GM19452 (cell line): ENCODE measurements at regions not wholly inside any gene's neighbourhood (a gene's known extent, or its start where the extent isn't known, plus 50 kb on each side); places are given as distances from the start of the nearest gene placed in this dataset.
"Not testable (repeated sequence)": the region's sequence is repeated elsewhere in the genome, so short reads cannot be mapped to it uniquely, and the experiment has no call there.

Experiments used
- ATAC-seq: cut with Tn5 transposase; IDR thresholded peaks from one replicate; pipeline ENCODE4 v1.9.1; 2021; ENCODE audit not compliant: unreplicated experiment

DNA sequence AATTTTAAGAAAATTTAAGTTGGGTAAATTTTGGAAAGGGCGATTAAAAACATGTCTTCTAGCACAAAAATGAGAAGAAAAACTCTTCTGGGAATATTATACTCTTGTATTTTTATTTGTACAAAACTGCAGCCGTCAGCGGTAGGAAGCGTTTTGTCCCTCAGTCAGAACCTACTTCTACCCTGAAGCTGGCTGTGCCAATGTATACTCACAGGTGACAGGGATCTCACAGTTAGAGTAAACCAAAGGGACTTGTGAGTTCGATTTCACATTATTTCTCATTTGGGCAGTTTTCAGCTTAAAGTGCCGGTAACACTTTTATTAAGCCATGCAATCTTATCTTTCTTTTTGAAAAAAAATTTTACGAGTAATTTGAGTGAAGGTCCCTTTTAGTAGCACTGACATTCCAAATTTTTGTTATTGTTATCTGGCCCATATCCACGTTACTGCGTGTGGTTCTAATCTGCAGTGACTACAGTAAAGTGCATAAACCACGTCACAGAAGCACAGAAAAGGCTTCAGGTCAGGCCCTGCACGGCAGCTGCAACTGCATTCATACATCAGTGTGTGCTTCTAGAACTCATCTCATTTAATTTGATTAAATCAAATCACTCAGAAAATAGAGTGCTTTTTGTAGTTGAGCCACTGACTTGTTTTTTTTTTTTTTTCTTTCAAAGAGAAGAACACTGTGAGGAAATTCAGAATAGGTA lies 387.3 kb downstream of the LIG4 start:
- ATAC-seq = no peak

DNA sequence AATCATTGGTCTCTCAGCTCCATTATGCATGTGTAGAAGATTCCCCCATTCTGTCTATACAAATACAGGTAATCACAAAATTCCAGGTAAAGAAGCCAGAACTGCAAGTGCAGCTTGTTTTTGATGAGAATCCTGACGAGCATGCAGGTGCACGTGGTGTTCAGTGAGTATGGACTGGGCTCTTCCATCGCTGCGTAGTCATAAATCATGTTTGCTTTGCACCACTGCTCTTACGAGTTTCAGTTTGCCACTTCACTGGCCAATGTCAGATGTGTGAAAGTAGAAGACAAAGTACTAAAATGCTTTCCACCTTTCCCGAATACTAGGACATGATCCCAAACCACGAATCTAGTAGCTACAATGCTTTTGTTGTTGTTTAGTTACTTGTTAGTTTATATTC lies 390.7 kb downstream of the LIG4 start:
- ATAC-seq = no peak

DNA sequence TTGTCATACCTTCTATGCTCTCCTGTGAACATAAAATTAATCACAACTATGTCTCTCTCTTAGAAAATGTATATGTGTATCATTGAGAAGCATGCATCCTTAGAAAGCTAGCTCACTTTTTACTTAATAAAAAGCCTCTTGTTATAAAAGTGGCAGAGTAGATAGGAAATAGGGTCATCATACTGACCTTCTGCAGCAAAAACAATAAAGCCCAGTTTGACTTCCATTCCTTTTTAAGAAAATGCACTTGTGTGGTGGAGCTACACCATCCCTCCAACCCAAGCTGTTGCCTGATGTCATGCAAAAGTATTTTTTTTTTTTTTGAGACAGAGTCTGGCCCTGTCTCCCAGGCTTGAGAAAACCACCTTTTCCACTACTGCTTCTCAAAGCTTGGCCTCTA lies 393.3 kb downstream of the LIG4 start:
- ATAC-seq = no peak

DNA sequence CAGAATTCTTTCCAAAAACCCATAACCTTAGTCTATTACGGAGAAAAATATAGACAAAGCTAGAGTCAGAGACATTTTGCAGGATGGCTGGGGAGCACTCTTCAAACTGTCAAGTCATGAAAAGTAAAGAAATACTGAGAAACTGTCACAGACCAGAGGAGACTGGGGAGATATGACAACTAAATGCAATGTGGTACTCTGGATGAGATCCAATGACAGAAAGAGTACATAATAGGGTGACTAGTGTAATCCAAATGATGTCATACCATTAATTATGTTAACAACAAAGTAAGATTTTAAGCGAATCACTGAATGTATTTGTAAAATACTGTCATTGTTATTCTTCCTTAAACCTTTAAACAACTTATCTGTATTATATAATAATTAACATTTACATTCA lies 393.8 kb downstream of the LIG4 start:
- no peak for ATAC-seq

DNA sequence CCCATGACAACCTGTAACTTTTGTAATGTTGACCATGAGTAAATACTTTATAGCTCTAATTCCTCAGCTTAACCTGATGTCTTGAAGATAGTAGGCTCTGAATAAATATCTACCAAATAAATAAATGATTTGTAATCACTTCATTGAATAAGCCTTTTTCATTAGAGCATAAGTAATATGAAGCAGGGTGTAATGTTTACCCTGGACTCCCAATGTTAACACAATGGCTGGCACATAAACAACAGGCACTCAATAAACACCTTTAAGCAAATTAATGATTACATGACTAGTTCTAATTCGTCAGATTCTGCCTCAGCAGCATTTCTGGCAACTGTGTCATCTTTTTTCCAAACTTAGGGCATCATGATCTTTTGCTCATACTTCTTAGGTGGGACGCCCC lies 396.3 kb downstream of the LIG4 start:
- ATAC-seq = no peak

DNA sequence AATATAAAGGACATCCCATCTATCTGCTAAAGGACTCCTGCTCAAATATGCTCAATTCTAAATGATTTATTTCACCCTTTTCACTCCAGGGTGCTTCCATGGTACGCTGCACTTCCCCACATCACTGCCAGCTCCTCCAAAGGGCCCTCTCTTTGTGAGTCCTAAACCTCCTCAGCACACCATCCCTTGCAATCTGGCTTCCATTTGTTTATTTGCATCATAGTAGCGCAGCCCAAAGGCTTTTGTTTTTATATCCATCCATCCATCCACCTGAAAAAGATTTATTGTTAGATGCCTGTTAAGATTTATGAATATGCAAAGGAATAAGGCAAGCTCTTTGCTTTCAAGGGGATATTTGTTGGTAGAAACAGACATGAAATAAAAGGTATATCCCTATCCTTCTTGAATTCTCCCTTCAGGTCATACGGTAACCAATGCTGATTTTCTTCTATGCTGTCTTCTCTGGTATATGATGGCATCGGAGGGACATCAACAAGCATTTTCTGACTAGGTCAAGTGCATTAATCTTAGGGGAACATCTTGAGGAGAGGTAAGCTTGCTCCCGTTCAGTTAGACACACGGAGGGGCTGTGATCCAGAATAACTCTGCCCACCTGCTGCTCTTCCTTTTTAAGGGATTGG lies 397.6 kb downstream of the LIG4 start:
- no peak for ATAC-seq

DNA sequence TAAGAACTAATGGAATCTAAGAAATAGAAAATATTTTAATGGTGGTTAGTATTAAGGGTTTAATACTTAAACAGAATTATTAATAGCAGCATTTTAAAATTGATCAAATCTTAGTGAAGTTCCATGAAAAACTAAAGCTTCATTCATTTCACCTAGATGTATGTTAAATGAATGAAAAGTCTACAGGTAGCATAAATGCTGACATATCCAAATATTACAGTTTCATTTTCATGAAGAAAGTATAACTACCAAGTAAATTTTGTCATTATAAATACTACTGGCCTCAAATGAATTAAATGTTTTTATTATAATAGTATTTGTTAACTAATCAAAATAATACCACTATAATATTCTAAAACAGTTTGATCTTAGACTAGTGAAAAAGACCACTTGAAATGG lies 403.3 kb downstream of the LIG4 start:
- ATAC-seq = no peak

- ATAC-seq = no peak
These were observed 403.9 kb downstream of the LIG4 start for GRCh38 chr13:107811233-107812013.

- ATAC-seq = no peak
These were observed 406.2 kb downstream of the LIG4 start for GRCh38 chr13:107809125-107809524.

GRCh38 chr13:107808389-107808788 lies 406.9 kb downstream of the LIG4 start:
- ATAC-seq = no peak

DNA sequence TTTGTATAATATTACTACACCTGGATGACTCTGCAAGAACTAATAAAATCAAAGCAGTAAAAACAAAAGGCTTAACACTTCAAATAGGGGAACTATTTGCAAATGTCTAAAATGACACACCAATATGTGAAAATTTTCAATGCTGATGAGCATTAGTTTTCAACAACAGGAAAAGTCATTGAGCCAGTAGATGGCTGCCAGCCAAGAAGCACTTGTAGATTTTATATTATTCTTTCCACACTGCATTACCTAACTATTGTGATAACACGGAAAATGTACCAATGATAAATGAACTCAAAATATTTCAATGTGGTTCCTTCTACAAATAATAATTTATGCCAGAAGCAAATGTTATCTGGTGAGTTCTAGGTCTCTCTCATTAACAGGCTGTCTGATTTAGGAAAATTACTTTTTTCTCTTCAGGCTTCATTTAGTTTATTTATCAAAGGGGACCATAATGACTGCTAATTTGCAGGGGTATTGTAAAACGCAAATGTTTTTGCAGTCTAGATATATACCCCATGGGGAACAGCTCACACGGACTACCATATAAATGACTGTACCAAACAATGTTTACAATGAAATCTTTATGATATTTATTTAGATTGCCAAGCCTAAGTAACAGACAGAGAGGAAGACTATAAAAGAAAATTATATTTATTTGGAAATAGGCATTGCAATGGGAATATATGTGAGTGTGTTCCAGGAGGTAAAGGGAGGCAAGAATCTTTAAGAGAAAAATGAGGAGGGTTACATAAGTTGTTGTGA lies 407.8 kb downstream of the LIG4 start:
- no peak for ATAC-seq

DNA sequence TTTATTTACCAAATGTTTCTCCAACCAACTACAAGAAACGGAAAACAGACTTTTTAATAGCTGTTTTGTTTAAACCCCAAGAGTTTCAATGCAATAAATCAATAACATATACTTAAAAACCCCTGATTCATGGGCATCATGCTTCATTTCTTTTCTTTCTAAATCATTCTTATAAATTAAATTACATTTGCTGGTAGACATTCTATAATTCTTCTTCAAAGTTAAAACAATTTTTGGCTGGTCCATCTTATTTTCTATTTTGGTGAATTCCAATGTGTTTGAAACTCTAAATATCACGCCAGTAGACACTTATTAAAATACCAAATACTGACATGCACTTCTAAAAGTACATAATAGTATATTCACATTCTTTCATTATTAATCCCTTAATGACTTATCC lies 408.6 kb downstream of the LIG4 start:
- no peak for ATAC-seq

GRCh38 chr13:107803822-107804495 lies 411.4 kb downstream of the LIG4 start:
- ATAC-seq = no peak

GRCh38 chr13:107801621-107802020 lies 413.7 kb downstream of the LIG4 start:
- ATAC-seq = no peak

DNA sequence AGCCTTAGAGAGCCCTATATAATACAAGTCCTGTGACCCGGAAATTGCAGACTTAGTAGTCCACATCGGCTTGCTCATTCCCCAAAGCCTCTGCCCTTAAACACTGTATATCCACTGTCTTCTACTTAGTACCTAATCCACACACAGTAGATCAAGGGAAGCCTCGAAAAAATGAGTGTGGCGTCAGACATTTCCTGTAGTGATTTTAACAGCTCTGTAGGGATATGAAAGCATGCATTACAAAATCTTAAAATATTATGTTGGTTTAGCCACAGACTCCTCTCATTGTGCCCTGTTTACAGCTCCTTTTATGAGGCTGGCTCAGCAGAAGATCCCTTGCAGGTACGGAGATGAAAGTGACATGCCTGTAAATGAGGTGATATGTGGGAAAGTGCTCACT lies 416.3 kb downstream of the LIG4 start:
- ATAC-seq = no peak

DNA sequence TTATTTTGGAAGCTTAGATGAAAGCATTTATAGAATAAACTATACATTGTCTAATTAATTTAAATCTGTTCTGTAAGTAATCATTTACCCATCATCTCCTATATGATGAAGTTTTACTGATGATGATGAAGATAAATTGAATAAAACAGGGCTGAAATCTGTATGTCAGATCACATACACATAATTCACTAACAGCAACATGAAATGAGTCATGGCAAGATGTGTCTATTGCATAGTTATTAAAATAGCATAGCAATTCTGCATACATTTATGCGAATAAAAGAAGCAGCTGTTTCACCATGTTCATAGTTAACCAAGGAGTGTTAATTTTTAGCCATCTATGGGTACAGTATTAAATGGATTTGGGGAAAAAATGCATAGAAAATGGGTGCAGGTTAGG lies 424.9 kb downstream of the LIG4 start:
- no peak for ATAC-seq

GRCh38 chr13:107788464-107789165 lies 426.7 kb downstream of the LIG4 start:
- no peak for ATAC-seq

DNA sequence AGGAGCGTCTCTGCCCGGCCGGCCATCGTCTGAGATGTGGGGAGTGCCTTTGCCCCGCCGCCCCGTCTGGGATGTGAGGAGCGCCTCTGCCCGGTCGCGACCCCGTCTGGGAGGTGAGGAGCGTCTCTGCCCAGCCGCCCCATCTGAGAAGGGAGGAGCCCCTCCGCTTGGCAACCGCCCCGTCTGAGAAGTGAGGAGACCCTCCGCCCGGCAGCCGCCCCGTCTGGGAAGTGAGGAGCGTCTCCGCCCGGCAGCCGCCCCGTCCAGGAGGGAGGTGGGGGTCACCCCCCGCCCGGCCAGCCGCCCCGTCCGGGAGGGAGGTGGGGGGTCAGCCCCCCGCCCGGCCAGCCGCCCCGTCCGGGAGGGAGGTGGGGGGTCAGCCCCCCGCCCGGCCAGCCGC lies 432.7 kb downstream of the LIG4 start:
- ATAC-seq = not testable (repeated sequence)

GRCh38 chr13:107778094-107778493 lies 437.2 kb downstream of the LIG4 start:
- no peak for ATAC-seq

GRCh38 chr13:107770541-107770940 lies 444.8 kb downstream of the LIG4 start:
- no peak for ATAC-seq
